Neuronal stem cell (in vitro differentiated cells): ENCODE measurements at regions not wholly inside any gene's neighbourhood (a gene's known extent, or its start where the extent isn't known, plus 50 kb on each side); places are given as distances from the start of the nearest gene placed in this dataset.

Source experiments
- DNase-seq: peaks from one replicate; pipeline ENCODE4 v3.0.0-alpha.2; 2013; ENCODE audit warnings: low spot score
- H2AFZ ChIP-seq: one replicate; pipeline ENCODE4 v1.6.1; 2013; ENCODE audit warnings: mild to moderate bottlenecking, low read length, inconsistent platforms
- H2AK5ac ChIP-seq: 2 replicates; pipeline ENCODE4 v1.6.1; 2013; ENCODE audit warnings: low read depth, mild to moderate bottlenecking, inconsistent platforms, low read length, moderate library complexity, mixed read lengths
- H2BK120ac ChIP-seq: 2 replicates; pipeline ENCODE4 v1.6.1; 2013; ENCODE audit warnings: low read depth, mild to moderate bottlenecking, inconsistent platforms, low read length, moderate library complexity, mixed read lengths
- H2BK12ac ChIP-seq: one replicate; pipeline ENCODE4 v1.6.1; 2013; ENCODE audit warnings: low read length, inconsistent platforms
- H2BK15ac ChIP-seq: 2 replicates; pipeline ENCODE4 v1.6.1; 2013; ENCODE audit warnings: mild to moderate bottlenecking, low read length, inconsistent platforms, mixed read lengths
- H2BK5ac ChIP-seq: one replicate; pipeline ENCODE4 v1.6.1; 2013; ENCODE audit warnings: inconsistent platforms, mild to moderate bottlenecking, low read length, moderate library complexity
- H3K14ac ChIP-seq: one replicate; pipeline ENCODE4 v1.6.1; 2013; ENCODE audit warnings: low read length, inconsistent platforms
- H3K18ac ChIP-seq: 2 replicates; pipeline ENCODE4 v1.6.1; 2013; ENCODE audit warnings: low read length, inconsistent platforms
- H3K23ac ChIP-seq: 2 replicates; pipeline ENCODE4 v1.6.1; 2013; ENCODE audit warnings: low read depth, mild to moderate bottlenecking, mixed read lengths, low read length, inconsistent platforms; ENCODE audit not compliant: poor library complexity
- H3K27ac ChIP-seq: replicated peaks from 3 replicates; pipeline ENCODE4 v1.5.1; 2013; ENCODE audit warnings: low read length, inconsistent platforms
- H3K27me3 ChIP-seq, 3 experiments: 2 replicates each; pipeline ENCODE4 v1.6.1; 2013; ENCODE audit warnings: low read length in 3 of 3, mild to moderate bottlenecking in 2 of 3, inconsistent platforms in 1 of 3, low read depth in 1 of 3, mixed read lengths in 1 of 3, moderate library complexity in 1 of 3; ENCODE audit not compliant: control insufficient read depth in 3 of 3, insufficient read depth in 3 of 3
- H3K36me3 ChIP-seq, 2 donors: replicated peaks in 1 of 2; 2 replicates each; pipeline ENCODE4 v1.6.1; 2013; ENCODE audit warnings: low read length in 2 of 2; ENCODE audit not compliant: control insufficient read depth in 2 of 2, insufficient read depth in 2 of 2
- H3K4ac ChIP-seq: 2 replicates; pipeline ENCODE4 v1.6.1; 2013; ENCODE audit warnings: inconsistent platforms, mild to moderate bottlenecking, low read length, moderate library complexity
- H3K4me1 ChIP-seq, 2 donors: 1 replicate in 1 of 2; 2 replicates in 1 of 2; pipeline ENCODE4 v1.6.1; 2013; ENCODE audit warnings: low read length in 2 of 2, low read depth in 1 of 2; ENCODE audit not compliant: control insufficient read depth in 2 of 2, insufficient read depth in 1 of 2
- H3K4me2 ChIP-seq: one replicate; pipeline ENCODE4 v1.6.1; 2013; ENCODE audit warnings: mild to moderate bottlenecking, low read length, inconsistent platforms; ENCODE audit not compliant: insufficient read depth, poor library complexity, severe bottlenecking
- H3K4me3 ChIP-seq, 2 donors: 2 replicates each; pipeline ENCODE4 v1.5.1; 2013; ENCODE audit warnings: low read length in 2 of 2, mild to moderate bottlenecking in 2 of 2, inconsistent platforms in 1 of 2, moderate library complexity in 1 of 2
- H3K79me1 ChIP-seq: one replicate; pipeline ENCODE4 v1.6.1; 2013; ENCODE audit warnings: low read depth, mild to moderate bottlenecking, inconsistent platforms, low read length, moderate library complexity
- H3K9ac ChIP-seq: one replicate; pipeline ENCODE4 v1.6.1; 2013; ENCODE audit warnings: mild to moderate bottlenecking, low read depth, low read length, inconsistent platforms; ENCODE audit not compliant: poor library complexity
- H3K9me3 ChIP-seq, 2 donors: replicated peaks in 1 of 2; 2 replicates each; pipeline versions ENCODE3 to v1.6.1; 2013; ENCODE audit warnings: low read length in 2 of 2, mild to moderate bottlenecking in 2 of 2, inconsistent platforms in 1 of 2, low read depth in 1 of 2, mixed read lengths in 1 of 2, moderate library complexity in 1 of 2; ENCODE audit not compliant: control insufficient read depth in 2 of 2, insufficient read depth in 1 of 2
- H4K8ac ChIP-seq: one replicate; pipeline ENCODE4 v1.6.1; 2013; ENCODE audit warnings: low read depth, mild to moderate bottlenecking, inconsistent platforms, low read length, moderate library complexity
- H4K91ac ChIP-seq: one replicate; pipeline ENCODE4 v1.6.1; 2013; ENCODE audit warnings: low read length, low read depth, mild to moderate bottlenecking, inconsistent platforms; ENCODE audit not compliant: poor library complexity
- WGBS, 2 donors: extraction: QIAGEN DNeasy Blood & Tissue Kit; methylation state at CpG; one replicate each; pipeline ENCODE4 v1.1.7; 2013; ENCODE audit warnings: missing lambda C conversion rate in 2 of 2, mixed read lengths in 1 of 2; ENCODE audit not compliant: insufficient read length in 2 of 2, insufficient replicate concordance in 1 of 2; ENCODE audit errors: extremely low coverage in 2 of 2; 5-methylcytosine and 5-hydroxymethylcytosine counted together

DNA sequence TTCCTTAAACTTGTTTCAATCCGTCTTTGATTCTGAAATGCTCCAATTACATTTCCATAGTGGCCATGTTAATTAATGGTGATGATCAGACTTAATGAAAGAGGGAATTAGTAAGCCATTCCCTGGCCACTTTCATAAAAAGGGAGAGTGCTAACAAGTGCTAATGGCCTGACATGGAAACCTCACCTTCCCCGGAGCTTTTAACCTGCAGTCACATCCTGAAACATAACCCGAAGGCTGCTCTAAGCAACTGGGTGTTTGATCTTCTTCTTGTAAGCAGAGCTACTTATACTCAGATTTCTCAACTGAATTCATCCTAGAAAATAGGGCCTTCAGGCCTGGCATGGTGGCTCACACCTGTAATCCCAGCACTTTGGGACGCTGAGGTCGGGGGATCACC lies 67.1 kb upstream of the ZMYND8 start:
- H3K27ac ChIP-seq: no peak overlapping the region
- no peak overlapping the region for H4K8ac ChIP-seq
- no peak overlapping the region for H2BK12ac ChIP-seq
- H2BK5ac ChIP-seq: no peak overlapping the region
- H4K91ac ChIP-seq: no peak overlapping the region
- no peaks in the 10 kb centered on the region for H3K36me3 ChIP-seq
- peaks cover 4 to 5% of the 10 kb centered on the region in 2 donors for H3K9me3 ChIP-seq
- no peak for DNase-seq
- H2AK5ac ChIP-seq: no peak overlapping the region
- peaks cover 0 to 5% (median 0%) of the 10 kb centered on the region in 3 experiments for H3K27me3 ChIP-seq
- H3K9ac ChIP-seq: no peak overlapping the region
- no peak overlapping the region for H3K4ac ChIP-seq
- H3K4me3 ChIP-seq: no peak overlapping the region
- no peak overlapping the region for H3K18ac ChIP-seq
- no peaks in the 10 kb centered on the region for H3K4me1 ChIP-seq
- WGBS, 2 donors: no CpG with 5 or more reads among the region's 5 CpGs
- no peak overlapping the region for H2AFZ ChIP-seq
- H3K14ac ChIP-seq: no peak overlapping the region
- H3K79me1 ChIP-seq: no peaks in the 10 kb centered on the region
- H3K4me2 ChIP-seq: no peak overlapping the region
- H2BK15ac ChIP-seq: no peak overlapping the region
- no peak overlapping the region for H2BK120ac ChIP-seq
- no peak overlapping the region for H3K23ac ChIP-seq

DNA sequence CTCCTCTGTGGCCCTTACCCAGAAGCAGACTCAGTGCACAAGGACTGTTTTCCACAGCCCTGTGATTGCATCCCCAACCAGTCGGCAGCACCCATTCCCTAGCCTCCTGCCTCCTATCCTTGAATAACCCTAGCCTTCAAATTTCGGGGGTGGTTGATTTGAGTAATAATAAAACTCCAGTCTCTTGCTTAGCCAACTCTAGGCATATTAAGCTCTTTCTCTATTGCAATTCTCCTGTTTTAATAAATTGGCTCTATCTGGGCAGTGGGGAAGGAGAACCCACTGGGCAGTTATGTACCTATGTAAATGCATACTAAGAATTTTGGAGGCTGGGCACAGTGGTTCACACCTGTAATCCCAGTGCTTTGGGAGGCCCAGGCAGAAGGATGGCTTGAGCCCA lies 70.6 kb upstream of the ZMYND8 start:
- H3K4me1 ChIP-seq: no peaks in the 10 kb centered on the region
- no peak overlapping the region for H2AFZ ChIP-seq
- H3K27ac ChIP-seq: no peak overlapping the region
- no peak overlapping the region for H2BK5ac ChIP-seq
- H3K18ac ChIP-seq: no peak overlapping the region
- H3K4ac ChIP-seq: no peak overlapping the region
- no peaks in the 10 kb centered on the region for H3K36me3 ChIP-seq
- no peak for DNase-seq
- H3K23ac ChIP-seq: no peak overlapping the region
- H2BK15ac ChIP-seq: no peak overlapping the region
- H2BK12ac ChIP-seq: no peak overlapping the region
- no peak overlapping the region for H3K4me2 ChIP-seq
- H3K27me3 ChIP-seq: peaks cover 0 to 5% (median 0%) of the 10 kb centered on the region in 3 experiments
- no peak overlapping the region for H3K9ac ChIP-seq
- H2BK120ac ChIP-seq: no peak overlapping the region
- peaks cover 4 to 5% of the 10 kb centered on the region in 2 donors for H3K9me3 ChIP-seq
- no peak overlapping the region for H4K91ac ChIP-seq
- no peak overlapping the region for H2AK5ac ChIP-seq
- H3K79me1 ChIP-seq: no peaks in the 10 kb centered on the region
- no CpG with 5 or more reads among the region's 2 CpGs for WGBS, 2 donors
- H4K8ac ChIP-seq: no peak overlapping the region
- no peak overlapping the region for H3K14ac ChIP-seq
- H3K4me3 ChIP-seq: no peak overlapping the region

DNA sequence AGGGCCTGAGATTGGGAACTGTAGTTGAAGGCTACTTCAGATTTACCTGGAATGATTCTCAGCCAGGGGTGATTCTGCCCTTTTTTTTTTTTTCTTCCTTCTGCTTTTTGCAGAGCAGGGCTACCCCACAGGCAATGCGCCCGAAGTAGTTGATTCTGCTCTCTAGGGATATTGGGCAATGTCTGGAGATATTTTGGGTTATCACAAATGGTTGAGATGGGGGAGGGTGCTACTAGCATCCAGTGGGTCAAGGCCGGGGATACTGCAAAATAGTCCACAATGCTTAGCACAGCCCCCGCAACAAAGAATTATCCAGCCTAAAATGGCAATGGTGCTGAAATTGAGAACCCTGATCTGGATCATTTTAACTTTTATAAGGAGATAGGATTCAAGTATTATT lies 71.2 kb upstream of the ZMYND8 start:
- H3K79me1 ChIP-seq: no peaks in the 10 kb centered on the region
- no peak overlapping the region for H4K91ac ChIP-seq
- H4K8ac ChIP-seq: no peak overlapping the region
- no peak overlapping the region for H2BK120ac ChIP-seq
- H2AK5ac ChIP-seq: no peak overlapping the region
- no CpG with 5 or more reads among the region's 4 CpGs for WGBS, 2 donors
- no peak overlapping the region for H3K14ac ChIP-seq
- H3K4ac ChIP-seq: no peak overlapping the region
- no peak for DNase-seq
- no peak overlapping the region for H2BK15ac ChIP-seq
- H3K27me3 ChIP-seq: peaks cover 0 to 2% (median 0%) of the 10 kb centered on the region in 3 experiments
- no peak overlapping the region for H2BK12ac ChIP-seq
- no peak overlapping the region for H2BK5ac ChIP-seq
- H3K4me2 ChIP-seq: no peak overlapping the region
- no peak overlapping the region for H3K9ac ChIP-seq
- H3K36me3 ChIP-seq: no peaks in the 10 kb centered on the region
- no peak overlapping the region for H3K27ac ChIP-seq
- H2AFZ ChIP-seq: no peak overlapping the region
- H3K23ac ChIP-seq: no peak overlapping the region
- no peak overlapping the region for H3K18ac ChIP-seq
- H3K9me3 ChIP-seq: peaks cover 4 to 5% of the 10 kb centered on the region in 2 donors
- no peaks in the 10 kb centered on the region for H3K4me1 ChIP-seq
- no peak overlapping the region for H3K4me3 ChIP-seq

DNA sequence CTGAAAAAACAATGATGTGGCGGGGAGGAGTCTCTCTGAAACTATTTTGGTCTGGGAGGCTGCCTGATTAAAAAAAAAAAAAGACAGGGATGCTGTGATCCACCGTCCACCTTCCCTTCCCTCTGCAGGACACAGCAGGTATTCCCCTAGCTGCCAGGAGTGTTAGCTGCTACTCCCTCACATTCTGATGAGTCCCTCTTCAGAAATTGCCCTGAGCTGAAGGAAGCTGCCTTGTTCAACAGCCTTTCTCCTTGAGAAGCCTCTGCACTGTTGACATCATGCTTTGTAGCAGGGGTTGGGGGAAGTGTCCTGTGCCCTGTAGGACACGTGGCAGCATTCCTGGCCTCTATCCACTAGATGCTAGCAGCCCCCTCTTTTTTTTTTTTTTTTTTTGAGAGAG lies 71.7 kb upstream of the ZMYND8 start:
- Histone ChIP-seq H3K4me1 (no peaks in the 10 kb centered on the region), H2BK5ac (no peak overlapping the region), H2BK15ac (no peak overlapping the region), H3K9me3 (peaks cover 4 to 5% of the 10 kb centered on the region in 2 donors), H3K36me3 (no peaks in the 10 kb centered on the region), H4K8ac (no peak overlapping the region), H3K4me3 (no peak overlapping the region), H3K4me2 (no peak overlapping the region), H3K14ac (no peak overlapping the region), H3K18ac (no peak overlapping the region), H3K27ac (no peak overlapping the region), H2BK120ac (no peak overlapping the region), H3K9ac (no peak overlapping the region), H4K91ac (no peak overlapping the region), H3K27me3 (no peaks in the 10 kb centered on the region), H2AK5ac (no peak overlapping the region), H3K23ac (no peak overlapping the region), H2BK12ac (no peak overlapping the region), H3K79me1 (no peaks in the 10 kb centered on the region), H3K4ac (no peak overlapping the region), H2AFZ (no peak overlapping the region)
- DNase-seq: no peak
- WGBS, 2 donors: no CpG with 5 or more reads among the region's 3 CpGs
